SK-N-SH (cell line): ENCODE measurements at regions not wholly inside any gene's neighbourhood (a gene's known extent, or its start where the extent isn't known, plus 50 kb on each side); places are given as distances from the start of the nearest gene placed in this dataset.

Experiments
- CTCF ChIA-PET: fragments of 300-600, 350-600 bp; formaldehyde crosslinking; extraction: SDS; loops from one replicate; lab custom pipeline; 2021; lab: Yijun Ruan, JAX
- POLR2A ChIA-PET: fragments of 350-600 bp; sonication (Branson Sonifier 250); formaldehyde crosslinking; extraction: SDS; loops from one replicate; lab custom pipeline; 2020; ENCODE audit warnings: antibody characterized with exemption, inconsistent platforms; lab: Yijun Ruan, JAX
- DNase-seq: peaks from one replicate; pipeline ENCODE4 v3.0.0; 2012
- H2AFZ ChIP-seq: fragments of 200-600 bp; sonication (generic); 2 replicates; pipeline ENCODE4 v1.8.1; 2016; ENCODE audit warnings: antibody characterized with exemption, mild to moderate bottlenecking, low read depth
- H3F3A ChIP-seq: fragments of 200-600 bp; sonication (generic); replicated peaks from 2 replicates; pipeline ENCODE3; 2016; ENCODE audit warnings: antibody characterized with exemption, mild to moderate bottlenecking; ENCODE audit not compliant: insufficient read depth
- H3K27ac ChIP-seq, 2 experiments: fragments of 200-500 bp in 1 of 2; fragments of 200-600 bp in 1 of 2; sonication (Bioruptor generic) in 1 of 2; sonication (generic), shearing (Covaris generic) in 1 of 2; 2 replicates each; pipeline versions ENCODE4 v1.5.1 to v1.6.1; 2014 to 2016; ENCODE audit warnings: low read depth in 2 of 2, inconsistent platforms in 1 of 2, low read length in 1 of 2, mild to moderate bottlenecking in 1 of 2, mixed read lengths in 1 of 2
- H3K27me3 ChIP-seq: fragments of 200-600 bp; sonication (generic), shearing (Covaris generic); 2 replicates; pipeline ENCODE4 v1.6.1; 2016; ENCODE audit warnings: mixed run types; ENCODE audit not compliant: insufficient read depth
- H3K36me3 ChIP-seq, 2 experiments: fragments of 200-500 bp in 1 of 2; fragments of 200-600 bp in 1 of 2; sonication (Bioruptor generic) in 1 of 2; sonication (generic) in 1 of 2; replicated peaks in 1 of 2; 2 replicates each; pipeline versions ENCODE3 to v1.5.1; 2014 to 2016; ENCODE audit warnings: low read length in 1 of 2, mild to moderate bottlenecking in 1 of 2; ENCODE audit not compliant: insufficient read depth in 2 of 2, control insufficient read depth in 1 of 2
- H3K4me1 ChIP-seq, 2 experiments: fragments of 200-500 bp in 1 of 2; fragments of 200-600 bp in 1 of 2; sonication (Bioruptor generic) in 1 of 2; sonication (generic), shearing (Covaris generic) in 1 of 2; 2 replicates each; pipeline versions ENCODE4 v1.5.1 to v1.6.1; 2014 to 2016; ENCODE audit warnings: low read depth in 1 of 2, low read length in 1 of 2, mixed run types in 1 of 2; ENCODE audit not compliant: insufficient read depth in 2 of 2, control insufficient read depth in 1 of 2
- H3K4me2 ChIP-seq: fragments of 200-600 bp; sonication (generic), shearing (Covaris generic); 2 replicates; pipeline ENCODE4 v1.6.1; 2017; ENCODE audit warnings: mixed run types
- H3K4me3 ChIP-seq, 2 experiments: fragments of 200-500 bp in 1 of 2; fragments of 200-600 bp in 1 of 2; sonication (Bioruptor generic) in 1 of 2; sonication (generic), shearing (Covaris generic) in 1 of 2; 2 replicates each; pipeline versions ENCODE4 v1.5.1 to v1.8.1; 2014 to 2016; ENCODE audit warnings: low read depth in 2 of 2, inconsistent platforms in 1 of 2, low read length in 1 of 2, mild to moderate bottlenecking in 1 of 2, mixed read lengths in 1 of 2, moderate library complexity in 1 of 2
- H3K79me2 ChIP-seq: fragments of 200-600 bp; sonication (generic); 2 replicates; pipeline ENCODE4 v1.8.1; 2017; ENCODE audit warnings: mild to moderate bottlenecking; ENCODE audit not compliant: insufficient read depth
- H3K9ac ChIP-seq: fragments of 200-600 bp; sonication (generic); 2 replicates; pipeline ENCODE4 v1.6.1; 2017; ENCODE audit warnings: mixed run types
- H3K9me2 ChIP-seq: fragments of 200-600 bp; sonication (generic); 2 replicates; pipeline ENCODE4 v1.6.1; 2017; ENCODE audit warnings: mixed run types
- H3K9me3 ChIP-seq: fragments of 200-600 bp; sonication (generic); 2 replicates; pipeline ENCODE4 v1.6.1; 2017; ENCODE audit warnings: mixed run types, mild to moderate bottlenecking, moderate library complexity
- H4K20me1 ChIP-seq: fragments of 200-600 bp; sonication (generic); 2 replicates; pipeline ENCODE4 v1.6.1; 2017; ENCODE audit warnings: mild to moderate bottlenecking, mixed run types; ENCODE audit not compliant: insufficient read depth
- ELF1 ChIP-seq: IDR thresholded peaks from 2 replicates; pipeline ENCODE4 v1.4.0; 2012
- EP300 ChIP-seq, 2 experiments: IDR thresholded peaks; 2 replicates each; pipeline versions ENCODE4 v1.4.0 to v1.6.1; 2012; ENCODE audit warnings: borderline replicate concordance in 1 of 2, low read depth in 1 of 2, low read length in 1 of 2
- EZH2phosphoT487 ChIP-seq: fragments of 200-600 bp; sonication (generic); IDR thresholded peaks from 2 replicates; pipeline ENCODE4 v1.6.1; 2017; ENCODE audit warnings: low read depth, mixed run types, mild to moderate bottlenecking, antibody characterized with exemption, moderate library complexity, borderline replicate concordance
- FOSL2 ChIP-seq: IDR thresholded peaks from 2 replicates; pipeline ENCODE4 v1.4.0; 2012; ENCODE audit warnings: low read depth, mild to moderate bottlenecking, moderate library complexity, borderline replicate concordance
- MEF2A ChIP-seq: IDR thresholded peaks from 2 replicates; pipeline ENCODE4 v1.4.0; 2012; ENCODE audit warnings: low read depth, borderline replicate concordance
- NRF1 ChIP-seq: IDR thresholded peaks from 2 replicates; pipeline ENCODE4 v1.6.1; 2012; ENCODE audit warnings: low read depth, mild to moderate bottlenecking, low read length
- POLR2AphosphoS5 ChIP-seq: IDR thresholded peaks from 2 replicates; pipeline ENCODE4 v1.6.1; 2012; ENCODE audit warnings: low read depth, low read length
- RAD21 ChIP-seq: IDR thresholded peaks from 2 replicates; pipeline ENCODE4 v1.6.1; 2012; ENCODE audit warnings: mild to moderate bottlenecking, low read length
- RFX5 ChIP-seq: IDR thresholded peaks from 2 replicates; pipeline ENCODE4 v1.6.1; 2012; ENCODE audit warnings: mild to moderate bottlenecking, improper control_type of control experiment, low read length
- RXRA ChIP-seq: IDR thresholded peaks from 2 replicates; pipeline ENCODE4 v1.4.0; 2012; ENCODE audit warnings: low read depth, mild to moderate bottlenecking, borderline replicate concordance
- SIN3A ChIP-seq: IDR thresholded peaks from 2 replicates; pipeline ENCODE4 v1.6.1; 2012; ENCODE audit warnings: low read depth, mild to moderate bottlenecking, low read length, moderate library complexity, borderline replicate concordance
- SMC3 ChIP-seq: IDR thresholded peaks from 2 replicates; pipeline ENCODE4 v1.6.1; 2012; ENCODE audit warnings: low read depth, low read length, improper control_type of control experiment
- WGBS: methylation state at CpG from one replicate; pipeline ENCODE4 v1.1.6; 2017; ENCODE audit warnings: low lambda C conversion rate; 5-methylcytosine and 5-hydroxymethylcytosine counted together
- TF ChIP-seq, protein P1 (sequence below): IDR thresholded peaks from 2 replicates; pipeline ENCODE4 v1.4.0; 2012; ENCODE audit warnings: low read depth, borderline replicate concordance
- TF ChIP-seq, protein P2 (sequence below): IDR thresholded peaks from 2 replicates; pipeline ENCODE4 v1.4.0; 2012; ENCODE audit warnings: low read depth, borderline replicate concordance
- TF ChIP-seq, protein P3 (sequence below): fragments of 150-350 bp; IDR thresholded peaks from 2 replicates; pipeline ENCODE4 v1.6.1; 2016; ENCODE audit warnings: mild to moderate bottlenecking, low read depth, low read length

DNA sequence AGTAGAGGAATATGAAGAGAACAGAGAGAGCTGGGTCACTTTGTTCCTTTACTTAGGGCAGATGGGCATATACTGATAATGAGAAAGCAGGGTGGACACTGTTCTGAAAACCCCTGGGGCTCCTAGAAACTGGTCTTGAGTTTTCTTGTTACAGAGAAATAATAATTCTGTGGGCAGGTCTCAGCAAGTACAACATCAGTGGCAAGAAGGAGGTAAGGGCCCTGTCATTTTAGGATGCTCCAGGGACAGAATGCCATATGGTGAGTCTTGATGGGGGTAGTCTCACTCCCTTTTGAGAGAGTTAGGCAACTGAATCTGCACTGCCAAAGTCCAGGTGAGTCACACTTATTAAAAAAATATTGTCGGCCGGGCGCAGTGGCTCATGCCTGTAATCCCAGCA, 102.3 kb downstream of the KCNJ2 start:
- Histone ChIP-seq H3K9me2 (no peaks in the 10 kb centered on the region), H3K4me1 (no peaks in the 10 kb centered on the region), H2AFZ (no peak overlapping the region), H4K20me1 (no peaks in the 10 kb centered on the region), H3K4me3 (no peak overlapping the region), H3K9ac (no peak overlapping the region), H3K36me3 (no peaks in the 10 kb centered on the region), H3K79me2 (no peaks in the 10 kb centered on the region), H3K27me3 (no peaks in the 10 kb centered on the region), H3K27ac (no peak overlapping the region), H3K9me3 (no peaks in the 10 kb centered on the region), H3K4me2 (no peak overlapping the region), H3F3A (no peaks in the 10 kb centered on the region)
- TF ChIP-seq FOSL2 (no peak), NRF1 (no peak), SIN3A (no peak), MEF2A (no peak), EZH2phosphoT487 (no peak)
- TF ChIP-seq, protein P1, sequence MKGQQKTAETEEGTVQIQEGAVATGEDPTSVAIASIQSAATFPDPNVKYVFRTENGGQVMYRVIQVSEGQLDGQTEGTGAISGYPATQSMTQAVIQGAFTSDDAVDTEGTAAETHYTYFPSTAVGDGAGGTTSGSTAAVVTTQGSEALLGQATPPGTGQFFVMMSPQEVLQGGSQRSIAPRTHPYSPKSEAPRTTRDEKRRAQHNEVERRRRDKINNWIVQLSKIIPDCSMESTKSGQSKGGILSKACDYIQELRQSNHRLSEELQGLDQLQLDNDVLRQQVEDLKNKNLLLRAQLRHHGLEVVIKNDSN, result no peak
- POLR2A ChIA-PET, result no interaction called here
- DNase-seq, result no peak
- WGBS, result 92% methylated on average over 3 of the region's 3 CpGs
- CTCF ChIA-PET, result no interaction called here

DNA sequence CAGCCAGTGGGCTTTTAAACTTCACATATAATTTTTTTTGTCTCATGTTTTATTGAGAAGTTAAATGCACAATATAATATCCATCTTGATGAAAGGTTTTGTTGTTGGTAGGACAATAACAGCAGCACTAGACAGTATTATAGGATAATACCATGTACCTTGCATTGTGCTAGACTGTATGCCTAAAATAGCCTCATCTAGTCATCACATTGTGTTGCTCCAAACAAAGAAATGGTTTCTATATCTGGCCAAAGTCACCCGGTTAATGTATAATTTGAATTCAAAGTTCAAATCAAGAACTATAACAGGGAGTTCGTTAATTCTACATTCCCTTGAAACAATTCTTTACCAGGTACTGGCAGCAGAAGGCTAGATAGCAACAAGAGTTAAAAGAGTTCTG, 104.9 kb downstream of the KCNJ2 start:
- Histone ChIP-seq H3K4me2 (no peak overlapping the region), H3K9me3 (no peaks in the 10 kb centered on the region), H3K9ac (no peak overlapping the region), H3K9me2 (no peaks in the 10 kb centered on the region), H3K27ac (no peak overlapping the region), H3K36me3 (no peaks in the 10 kb centered on the region), H4K20me1 (no peaks in the 10 kb centered on the region), H3F3A (no peaks in the 10 kb centered on the region), H3K4me3 (no peak overlapping the region), H3K27me3 (no peaks in the 10 kb centered on the region), H2AFZ (no peak overlapping the region), H3K79me2 (no peaks in the 10 kb centered on the region), H3K4me1 (no peaks in the 10 kb centered on the region; a peak in 1 of 4 replicates)
- TF ChIP-seq RAD21 (no peak), RFX5 (no peak), RXRA (no peak), SMC3 (no peak), FOSL2 (no peak), POLR2AphosphoS5 (no peak), ELF1 (no peak), EP300 (IDR thresholded peaks at IDR 0.05; ENCODE audit: borderline replicate concordance in 1 of 2, low read depth in 1 of 2, low read length in 1 of 2) (no peak)
- TF ChIP-seq, protein P2, sequence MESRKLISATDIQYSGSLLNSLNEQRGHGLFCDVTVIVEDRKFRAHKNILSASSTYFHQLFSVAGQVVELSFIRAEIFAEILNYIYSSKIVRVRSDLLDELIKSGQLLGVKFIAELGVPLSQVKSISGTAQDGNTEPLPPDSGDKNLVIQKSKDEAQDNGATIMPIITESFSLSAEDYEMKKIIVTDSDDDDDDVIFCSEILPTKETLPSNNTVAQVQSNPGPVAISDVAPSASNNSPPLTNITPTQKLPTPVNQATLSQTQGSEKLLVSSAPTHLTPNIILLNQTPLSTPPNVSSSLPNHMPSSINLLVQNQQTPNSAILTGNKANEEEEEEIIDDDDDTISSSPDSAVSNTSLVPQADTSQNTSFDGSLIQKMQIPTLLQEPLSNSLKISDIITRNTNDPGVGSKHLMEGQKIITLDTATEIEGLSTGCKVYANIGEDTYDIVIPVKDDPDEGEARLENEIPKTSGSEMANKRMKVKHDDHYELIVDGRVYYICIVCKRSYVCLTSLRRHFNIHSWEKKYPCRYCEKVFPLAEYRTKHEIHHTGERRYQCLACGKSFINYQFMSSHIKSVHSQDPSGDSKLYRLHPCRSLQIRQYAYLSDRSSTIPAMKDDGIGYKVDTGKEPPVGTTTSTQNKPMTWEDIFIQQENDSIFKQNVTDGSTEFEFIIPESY, result no peak
- TF ChIP-seq, protein P3, sequence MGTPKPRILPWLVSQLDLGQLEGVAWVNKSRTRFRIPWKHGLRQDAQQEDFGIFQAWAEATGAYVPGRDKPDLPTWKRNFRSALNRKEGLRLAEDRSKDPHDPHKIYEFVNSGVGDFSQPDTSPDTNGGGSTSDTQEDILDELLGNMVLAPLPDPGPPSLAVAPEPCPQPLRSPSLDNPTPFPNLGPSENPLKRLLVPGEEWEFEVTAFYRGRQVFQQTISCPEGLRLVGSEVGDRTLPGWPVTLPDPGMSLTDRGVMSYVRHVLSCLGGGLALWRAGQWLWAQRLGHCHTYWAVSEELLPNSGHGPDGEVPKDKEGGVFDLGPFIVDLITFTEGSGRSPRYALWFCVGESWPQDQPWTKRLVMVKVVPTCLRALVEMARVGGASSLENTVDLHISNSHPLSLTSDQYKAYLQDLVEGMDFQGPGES, result no peak
- POLR2A ChIA-PET, result no interaction called here
- DNase-seq, result no peak
- CTCF ChIA-PET, result interaction anchor here (0.8 to 1.5 kb wide), 2 partner anchors 14 to 59 kb away, joined by 3 read pairs; no protein-coding TSS in a partner anchor
- WGBS, result 45% methylated on average over 2 of the region's 2 CpGs
